RPMI7951 (cell line): ENCODE measurements at regions not wholly inside any gene's neighbourhood (a gene's known extent, or its start where the extent isn't known, plus 50 kb on each side); places are given as distances from the start of the nearest gene placed in this dataset.
"Not testable (repeated sequence)": the region's sequence is repeated elsewhere in the genome, so short reads cannot be mapped to it uniquely, and the experiment has no call there.

Experiments used
- DNase-seq: peaks from one replicate; pipeline ENCODE4 v3.0.0-alpha.2; 2012; ENCODE audit warnings: low read depth

- no peak for DNase-seq
Observed at GRCh38 chr4:153936121-153936520, 147.2 kb upstream of the SFRP2 start.

- no peak for DNase-seq
Observed at GRCh38 chr4:153934688-153935017, 145.8 kb upstream of the SFRP2 start.

- no peak for DNase-seq
Observed at GRCh38 chr4:153933915-153934687, 145.2 kb upstream of the SFRP2 start.

- DNase-seq: peak; percentile 14
Observed at GRCh38 chr4:153931804-153932203, 142.9 kb upstream of the SFRP2 start.

GRCh38 chr4:153929675-153930074 lies 140.8 kb upstream of the SFRP2 start:
- DNase-seq: peak; percentile 4

GRCh38 chr4:153927451-153927850 lies 138.6 kb upstream of the SFRP2 start:
- DNase-seq: no peak

GRCh38 chr4:153922148-153922547 lies 133.3 kb upstream of the SFRP2 start:
- DNase-seq: no peak

GRCh38 chr4:153919667-153920066 lies 130.8 kb upstream of the SFRP2 start:
- DNase-seq: no peak

GRCh38 chr4:153916273-153916755 lies 127.4 kb upstream of the SFRP2 start:
- peak; percentile 43 for DNase-seq

GRCh38 chr4:153912301-153912700 lies 123.4 kb upstream of the SFRP2 start:
- no peak for DNase-seq

GRCh38 chr4:153909672-153910071 lies 120.8 kb upstream of the SFRP2 start:
- DNase-seq: no peak

- DNase-seq: no peak
Observed at GRCh38 chr4:153906231-153906630, 117.3 kb upstream of the SFRP2 start.

- no peak for DNase-seq
Observed at GRCh38 chr4:153905231-153905630, 116.3 kb upstream of the SFRP2 start.

GRCh38 chr4:153904011-153904410 lies 115.1 kb upstream of the SFRP2 start:
- no peak for DNase-seq

- DNase-seq: no peak
Observed at GRCh38 chr4:153901220-153901619, 112.3 kb upstream of the SFRP2 start.

GRCh38 chr4:153900426-153900825 lies 111.5 kb upstream of the SFRP2 start:
- DNase-seq: no peak

- DNase-seq: no peak
Observed at GRCh38 chr4:153890761-153891160, 101.9 kb upstream of the SFRP2 start.

GRCh38 chr4:153887217-153887616 lies 98.3 kb upstream of the SFRP2 start:
- DNase-seq: no peak

GRCh38 chr4:153884325-153884724 lies 95.4 kb upstream of the SFRP2 start:
- no peak for DNase-seq

- DNase-seq: no peak
Observed at GRCh38 chr4:153880983-153881382, 92.1 kb upstream of the SFRP2 start.

- DNase-seq: no peak
Observed at GRCh38 chr4:153877898-153878297, 89.0 kb upstream of the SFRP2 start.

- DNase-seq: no peak
Observed at GRCh38 chr4:153873741-153874140, 84.9 kb upstream of the SFRP2 start.

- not testable (repeated sequence) for DNase-seq
Observed at GRCh38 chr4:153866766-153867165, 77.9 kb upstream of the SFRP2 start.

GRCh38 chr4:153852501-153852900 lies 63.6 kb upstream of the SFRP2 start:
- no peak for DNase-seq
